ENCODE measurements at regions not wholly inside any gene's neighbourhood (a gene's known extent, or its start where the extent isn't known, plus 50 kb on each side); places are given as distances from the start of the nearest gene placed in this dataset.

DNA sequence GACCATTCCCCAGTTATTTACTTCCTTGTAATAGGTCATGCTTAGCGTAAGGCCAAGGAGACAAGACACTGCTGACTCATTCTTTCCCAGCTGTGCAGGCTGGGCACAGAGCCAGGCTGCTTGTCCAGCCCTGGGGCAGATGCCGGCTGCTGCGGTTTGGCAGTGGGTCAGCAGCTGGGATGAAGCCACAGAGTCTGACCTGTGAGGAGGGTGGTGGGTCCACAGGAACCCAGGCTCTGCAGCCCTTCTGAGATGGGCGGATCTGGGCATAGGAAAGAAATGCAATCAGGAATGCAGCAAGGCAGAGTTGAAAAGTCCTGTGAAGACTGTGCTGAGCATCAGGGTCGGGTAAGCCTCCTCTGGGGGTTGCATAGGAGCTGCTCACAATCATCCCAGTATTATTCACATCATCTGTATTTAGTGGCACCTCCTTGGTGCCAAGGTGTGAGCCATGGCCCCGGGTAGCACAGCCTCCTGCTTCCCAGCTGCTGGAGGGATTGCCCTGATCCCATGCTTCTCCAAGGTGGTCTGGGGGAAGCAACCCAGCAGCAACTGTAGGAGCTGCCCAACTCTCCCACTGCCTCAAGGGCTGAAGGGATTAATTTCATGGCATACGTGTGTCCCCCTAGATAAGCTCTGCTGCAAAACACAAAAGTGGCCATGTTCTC is 139.0 kb downstream of the DDX1 start:
- Histone ChIP-seq H3K9me3 (no peaks in the 10 kb centered on the region), H3K27me3 (no peaks in the 10 kb centered on the region), H3K4me3 (no peak overlapping the region), H3K4me1 (peaks cover 0 to 55% (median 18%) of the 10 kb centered on the region in 3 donors), H3K27ac (no peak overlapping the region), H3K36me3 (no peaks in the 10 kb centered on the region)
- no peak for TF ChIP-seq POLR2A (IDR thresholded peaks at IDR 0.05)
- peak; percentile 91 for TF ChIP-seq POLR2AphosphoS5 (IDR thresholded peaks at IDR 0.05)
- TF ChIP-seq EP300 (IDR thresholded peaks at IDR 0.05) = no peak
- WGBS, 2 donors (ENCODE audit: low coverage in 1 of 2) = 0% methylated on average over 3 of the region's 7 CpGs; no CpG with 5 or more reads in 1 of the 2 donors
- ATAC-seq = peak; percentile 90

DNA sequence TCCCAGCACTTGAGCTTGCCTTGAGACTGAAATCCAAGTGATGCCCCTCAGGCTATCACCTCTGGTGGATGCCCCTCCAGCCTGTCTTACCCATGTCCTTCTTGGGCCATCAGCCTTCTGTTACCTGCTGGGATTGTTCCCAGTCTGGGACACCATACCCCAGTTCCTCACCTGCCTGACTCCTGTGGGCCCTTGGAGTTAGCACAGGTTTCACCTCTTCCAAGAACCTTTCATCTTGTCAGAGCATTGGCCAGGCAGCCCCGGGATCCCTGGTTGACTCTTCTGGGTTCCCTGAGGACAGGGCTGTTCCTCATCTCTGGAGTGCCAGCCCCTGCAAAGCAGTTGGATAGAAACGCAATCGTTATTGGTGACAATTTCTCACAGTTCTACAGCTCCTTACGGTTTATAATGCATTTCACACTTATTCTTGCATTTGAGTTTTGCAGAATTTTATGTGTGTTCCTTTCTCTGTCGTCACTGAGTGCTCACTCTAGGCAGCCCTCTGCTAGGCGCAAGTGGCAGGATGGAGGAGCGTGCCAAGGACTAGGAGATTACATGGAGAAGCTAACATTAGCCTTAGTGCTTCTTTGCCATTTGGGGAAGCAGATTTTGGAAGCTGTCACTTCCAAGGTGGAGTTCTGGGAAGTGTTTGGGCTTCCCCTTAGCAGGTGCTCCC is 139.7 kb downstream of the DDX1 start:
- H3K4me3 ChIP-seq = no peak overlapping the region
- no peaks in the 10 kb centered on the region for H3K9me3 ChIP-seq
- H3K36me3 ChIP-seq = no peaks in the 10 kb centered on the region
- H3K27ac ChIP-seq = no peak overlapping the region
- no peak for ATAC-seq
- 74 to 89% methylated on average over 5 to 7 of the region's 7 CpGs for WGBS, 2 donors (ENCODE audit: low coverage in 1 of 2)
- TF ChIP-seq EP300 (IDR thresholded peaks at IDR 0.05) (no peak), POLR2AphosphoS5 (IDR thresholded peaks at IDR 0.05) (no peak), POLR2A (IDR thresholded peaks at IDR 0.05) (no peak)
- TF ChIP-seq, protein P1, sequence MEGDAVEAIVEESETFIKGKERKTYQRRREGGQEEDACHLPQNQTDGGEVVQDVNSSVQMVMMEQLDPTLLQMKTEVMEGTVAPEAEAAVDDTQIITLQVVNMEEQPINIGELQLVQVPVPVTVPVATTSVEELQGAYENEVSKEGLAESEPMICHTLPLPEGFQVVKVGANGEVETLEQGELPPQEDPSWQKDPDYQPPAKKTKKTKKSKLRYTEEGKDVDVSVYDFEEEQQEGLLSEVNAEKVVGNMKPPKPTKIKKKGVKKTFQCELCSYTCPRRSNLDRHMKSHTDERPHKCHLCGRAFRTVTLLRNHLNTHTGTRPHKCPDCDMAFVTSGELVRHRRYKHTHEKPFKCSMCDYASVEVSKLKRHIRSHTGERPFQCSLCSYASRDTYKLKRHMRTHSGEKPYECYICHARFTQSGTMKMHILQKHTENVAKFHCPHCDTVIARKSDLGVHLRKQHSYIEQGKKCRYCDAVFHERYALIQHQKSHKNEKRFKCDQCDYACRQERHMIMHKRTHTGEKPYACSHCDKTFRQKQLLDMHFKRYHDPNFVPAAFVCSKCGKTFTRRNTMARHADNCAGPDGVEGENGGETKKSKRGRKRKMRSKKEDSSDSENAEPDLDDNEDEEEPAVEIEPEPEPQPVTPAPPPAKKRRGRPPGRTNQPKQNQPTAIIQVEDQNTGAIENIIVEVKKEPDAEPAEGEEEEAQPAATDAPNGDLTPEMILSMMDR (IDR thresholded peaks at IDR 0.05) = no peak
- H3K4me1 ChIP-seq = peaks cover 0 to 55% (median 18%) of the 10 kb centered on the region in 3 donors
- no peaks in the 10 kb centered on the region for H3K27me3 ChIP-seq

DNA sequence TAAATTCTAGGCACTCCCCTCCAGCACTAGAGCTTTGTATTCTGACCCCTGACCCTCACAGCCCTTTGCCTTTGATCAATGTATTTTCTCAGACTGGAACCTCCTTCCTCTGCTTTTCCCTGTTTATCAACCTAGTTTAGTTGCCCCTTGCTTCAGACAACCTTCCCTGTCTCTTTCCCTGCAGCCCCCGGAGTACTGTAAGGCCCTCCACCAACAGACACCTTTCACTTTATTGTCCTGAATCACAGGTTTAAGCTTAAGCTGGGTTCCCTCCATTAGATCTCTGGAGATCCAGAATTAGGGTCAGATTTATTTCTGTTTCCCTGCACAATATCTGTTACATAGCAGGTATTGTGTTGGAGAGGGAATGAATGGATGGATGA is 140.2 kb downstream of the DDX1 start:
- WGBS, 2 donors (ENCODE audit: low coverage in 1 of 2) = 100% methylated on average over 1 of the region's 1 CpG
- no peaks in the 10 kb centered on the region for H3K9me3 ChIP-seq
- H3K4me3 ChIP-seq = no peak overlapping the region
- no peaks in the 10 kb centered on the region for H3K27me3 ChIP-seq
- peaks cover 0 to 55% (median 18%) of the 10 kb centered on the region in 3 donors for H3K4me1 ChIP-seq
- no peak for ATAC-seq
- H3K36me3 ChIP-seq = no peaks in the 10 kb centered on the region
- H3K27ac ChIP-seq = no peak overlapping the region
- TF ChIP-seq, protein P1 (IDR thresholded peaks at IDR 0.05) = no peak
- TF ChIP-seq POLR2AphosphoS5 (IDR thresholded peaks at IDR 0.05) = no peak

DNA sequence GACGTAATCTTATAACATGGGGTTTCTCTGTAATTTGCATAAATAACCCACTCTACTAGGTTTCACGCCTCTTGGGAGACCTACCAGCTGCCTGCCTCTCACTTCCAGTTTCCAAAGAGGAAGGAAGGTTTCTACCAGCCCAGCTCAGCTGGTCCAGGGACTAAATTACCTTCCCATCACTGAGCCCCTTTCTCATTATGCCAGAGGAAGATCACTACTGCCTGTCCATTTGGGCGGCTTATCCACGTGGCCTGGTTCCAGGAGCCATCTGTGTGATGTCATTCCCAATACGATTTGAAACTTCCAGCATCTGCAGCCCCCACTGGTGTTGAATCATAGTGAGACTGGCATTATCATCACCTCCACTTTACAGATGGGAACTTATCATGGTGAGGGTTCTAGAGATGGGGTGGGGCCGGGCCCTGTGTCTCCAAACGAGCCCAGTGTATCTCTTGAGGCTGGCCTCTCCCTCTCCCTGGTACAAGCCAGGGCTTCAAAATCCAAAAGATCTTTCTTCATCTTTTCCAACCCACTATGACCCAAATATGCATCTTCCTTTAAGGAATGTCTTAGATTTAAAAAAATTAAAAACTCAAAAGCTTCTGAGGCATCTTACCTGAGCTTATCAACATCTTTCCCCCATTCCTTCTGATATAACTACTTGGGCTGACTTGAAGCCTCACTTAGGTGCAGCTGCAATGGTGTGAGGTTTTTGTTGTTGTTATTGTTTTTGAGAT is 140.8 kb downstream of the DDX1 start:
- 82 to 89% methylated on average over 2 to 5 of the region's 7 CpGs for WGBS, 2 donors (ENCODE audit: low coverage in 1 of 2)
- TF ChIP-seq POLR2A (IDR thresholded peaks at IDR 0.05) (no peak), POLR2AphosphoS5 (IDR thresholded peaks at IDR 0.05) (no peak), EP300 (IDR thresholded peaks at IDR 0.05) (no peak)
- TF ChIP-seq, protein P1 (IDR thresholded peaks at IDR 0.05) = no peak
- H3K4me3 ChIP-seq = no peak overlapping the region
- peaks cover 0 to 3% (median 0%) of the 10 kb centered on the region in 3 donors for H3K9me3 ChIP-seq
- no peak overlapping the region for H3K27ac ChIP-seq
- ATAC-seq = no peak
- H3K27me3 ChIP-seq = no peaks in the 10 kb centered on the region
- H3K4me1 ChIP-seq = peaks cover 0 to 55% (median 18%) of the 10 kb centered on the region in 3 donors
- no peaks in the 10 kb centered on the region for H3K36me3 ChIP-seq

DNA sequence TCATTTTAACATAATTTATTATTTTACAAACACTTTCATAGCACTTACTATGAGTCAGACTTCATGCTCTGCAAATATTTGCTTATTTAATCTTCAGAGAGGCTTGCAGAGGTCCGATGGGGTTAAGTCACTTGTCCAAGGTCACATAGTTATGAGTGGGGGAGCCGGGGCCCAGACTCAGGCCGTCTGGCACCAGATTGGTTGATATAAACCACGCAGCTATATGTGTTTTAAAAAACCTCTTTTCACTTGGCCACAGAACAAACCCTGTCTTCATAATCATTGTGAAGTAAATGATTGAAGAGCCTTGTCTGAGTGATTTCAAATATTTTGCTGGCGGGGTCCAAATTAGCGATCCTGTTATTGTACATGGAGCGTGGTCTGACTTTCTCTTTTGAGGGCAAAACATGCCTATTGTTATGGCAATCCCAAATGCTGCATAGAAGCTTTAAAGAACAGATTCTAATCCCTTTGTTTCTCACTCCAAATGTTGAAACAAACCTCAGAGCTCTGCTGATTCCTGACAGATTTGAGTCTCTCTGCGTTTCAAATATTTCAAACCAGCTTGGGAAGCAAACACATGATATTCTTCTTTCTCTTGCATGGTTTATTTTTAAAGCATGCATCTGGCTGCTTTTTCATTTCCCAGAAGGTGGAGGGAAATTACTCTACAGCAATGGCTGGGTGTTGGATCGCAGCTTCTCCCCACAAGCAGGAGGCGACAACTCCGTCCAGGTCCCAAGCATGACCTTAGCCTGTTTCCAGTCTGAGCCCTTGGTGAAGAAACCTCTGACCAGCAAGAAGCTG is 142.4 kb downstream of the DDX1 start:
- 10 to 18% methylated on average over 8 to 9 of the region's 11 CpGs for WGBS, 2 donors (ENCODE audit: low coverage in 1 of 2)
- ATAC-seq = no peak
- Histone ChIP-seq H3K9me3 (peaks cover 0 to 3% (median 0%) of the 10 kb centered on the region in 3 donors), H3K4me1 (peaks cover 0 to 55% (median 18%) of the 10 kb centered on the region in 3 donors), H3K4me3 (no peak overlapping the region), H3K36me3 (no peaks in the 10 kb centered on the region), H3K27me3 (no peaks in the 10 kb centered on the region), H3K27ac (peak overlapping the region in 3 of 4 donors; percentile 5 to 24 (median 18))
- TF ChIP-seq POLR2AphosphoS5 (IDR thresholded peaks at IDR 0.05) = no peak
- TF ChIP-seq, protein P1 (IDR thresholded peaks at IDR 0.05) = no peak
- TF ChIP-seq EP300 (IDR thresholded peaks at IDR 0.05) = no peak
- no peak for TF ChIP-seq POLR2A (IDR thresholded peaks at IDR 0.05)
